ENCODE measurements at regions not wholly inside any gene's neighbourhood (a gene's known extent, or its start where the extent isn't known, plus 50 kb on each side); places are given as distances from the start of the nearest gene placed in this dataset.
"Not testable (repeated sequence)": the region's sequence is repeated elsewhere in the genome, so short reads cannot be mapped to it uniquely, and the experiment has no call there.

- DNase-seq = no peak
Observed at GRCh38 chr7:33779216-33779615, 126.1 kb upstream of the BMPER start.

DNA sequence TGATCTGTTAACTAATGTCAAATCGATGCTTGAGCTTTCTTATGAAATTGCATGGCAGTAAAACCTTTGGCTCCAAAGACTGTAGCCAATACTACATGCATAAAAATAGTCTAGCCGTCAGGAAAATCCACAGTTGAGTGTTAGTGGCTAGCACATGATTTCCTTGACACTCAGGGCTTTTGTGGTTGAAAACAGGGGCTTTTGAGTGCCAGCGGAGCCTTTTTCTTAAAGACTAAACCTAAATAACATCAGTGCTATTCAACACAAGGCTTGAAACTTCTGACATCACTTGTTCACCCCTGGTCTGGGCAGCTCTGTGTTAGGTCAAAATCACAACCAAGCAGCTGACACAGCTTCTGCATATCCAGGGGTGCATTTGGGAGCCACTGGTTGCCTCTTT lies 124.2 kb upstream of the BMPER start:
- no peak for DNase-seq

DNA sequence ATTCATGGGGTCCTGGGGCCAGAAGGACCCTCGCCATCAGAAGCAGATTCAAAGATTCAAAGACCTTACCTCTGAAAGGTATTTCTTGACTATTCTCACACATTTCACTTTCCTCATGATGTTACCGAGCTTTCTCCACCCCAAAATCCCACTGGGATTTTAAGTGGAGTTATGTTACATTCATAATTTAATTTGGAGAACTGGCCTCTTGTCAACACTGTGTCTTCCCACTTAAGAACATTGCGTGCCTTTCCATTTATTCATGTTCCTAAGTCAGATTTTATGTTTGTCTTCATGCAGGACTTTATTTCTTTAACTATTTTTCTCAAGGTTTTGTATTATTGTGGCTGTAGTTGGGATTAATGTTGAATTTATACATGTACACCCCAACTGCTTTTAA lies 123.5 kb upstream of the BMPER start:
- no peak for DNase-seq

- DNase-seq = no peak
Observed at GRCh38 chr7:33784000-33784399, 121.3 kb upstream of the BMPER start.

GRCh38 chr7:33788531-33788930 lies 116.8 kb upstream of the BMPER start:
- DNase-seq = peak in 6 of 56 donors; percentile 3 to 54 (median 24)

- DNase-seq = no peak
Observed at GRCh38 chr7:33789871-33790630, 115.3 kb upstream of the BMPER start.

DNA sequence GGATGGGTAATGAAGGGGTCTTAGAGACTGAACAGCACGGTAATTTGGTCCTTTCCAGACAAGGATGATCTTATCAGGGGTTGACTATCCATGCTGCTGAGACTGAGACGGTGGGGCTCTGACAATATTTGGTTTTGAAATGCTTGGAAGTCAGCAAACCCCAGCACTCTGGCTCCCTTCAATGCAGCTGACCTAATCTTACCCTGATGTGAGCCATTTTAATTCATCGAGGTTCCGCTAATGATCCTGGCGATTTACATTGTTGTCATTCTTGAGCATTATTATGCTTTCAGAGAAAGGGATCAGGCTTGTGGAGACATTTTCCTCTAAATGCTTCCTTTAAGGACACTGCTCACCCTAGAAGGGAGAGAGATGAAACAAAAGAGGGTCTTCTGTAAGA lies 114.6 kb upstream of the BMPER start:
- DNase-seq = no peak

GRCh38 chr7:33792041-33792440 lies 113.3 kb upstream of the BMPER start:
- no peak for DNase-seq

DNA sequence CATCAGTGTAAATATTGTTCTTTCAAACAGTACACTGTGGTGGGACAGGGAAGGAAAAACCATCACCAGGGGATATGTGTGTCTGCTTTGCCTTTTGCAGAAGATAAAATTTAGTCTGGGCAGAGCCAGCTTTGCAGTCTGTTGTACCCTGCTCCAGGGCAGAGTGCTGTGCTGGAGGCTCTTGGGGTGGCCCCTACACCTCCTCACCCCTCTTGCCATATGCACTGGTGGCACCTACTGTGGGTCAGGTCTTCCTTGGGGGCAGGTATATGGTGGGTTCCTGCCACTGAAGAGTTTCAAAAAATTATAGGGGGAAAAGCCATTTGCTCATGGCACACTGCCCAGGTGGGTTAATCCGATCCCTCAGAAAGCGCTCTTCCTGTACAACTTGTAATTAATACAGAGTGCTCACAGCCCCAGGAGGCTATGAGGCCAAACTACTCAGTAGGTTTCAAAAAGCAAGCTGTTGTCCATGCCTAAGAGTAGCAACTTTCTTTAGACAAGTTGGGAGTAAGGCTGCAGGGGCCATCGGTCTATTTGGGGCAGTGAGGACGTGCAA lies 112.7 kb upstream of the BMPER start:
- DNase-seq = no peak

DNA sequence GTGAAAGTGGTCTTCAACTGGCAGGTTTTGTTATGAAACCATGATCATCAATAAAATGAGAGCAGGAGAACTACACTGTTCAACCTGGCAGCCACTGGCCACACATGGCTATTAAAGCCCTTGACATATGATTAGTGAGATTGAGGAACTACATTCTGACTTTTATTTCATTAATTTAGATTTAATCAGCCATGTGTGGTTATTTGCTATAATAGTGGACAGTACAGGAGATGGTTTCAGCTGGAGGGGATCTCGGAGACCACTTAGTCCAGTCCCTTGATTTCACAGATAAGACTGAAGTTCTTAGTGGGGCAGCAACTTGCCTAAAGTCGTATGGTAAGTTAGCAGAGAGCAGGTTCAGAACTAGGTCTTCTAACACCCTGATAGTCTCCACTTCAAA lies 111.7 kb upstream of the BMPER start:
- no peak for DNase-seq

GRCh38 chr7:33794419-33794818 lies 110.9 kb upstream of the BMPER start:
- no peak for DNase-seq

- DNase-seq = no peak
Observed at GRCh38 chr7:33794959-33795358, 110.4 kb upstream of the BMPER start.

DNA sequence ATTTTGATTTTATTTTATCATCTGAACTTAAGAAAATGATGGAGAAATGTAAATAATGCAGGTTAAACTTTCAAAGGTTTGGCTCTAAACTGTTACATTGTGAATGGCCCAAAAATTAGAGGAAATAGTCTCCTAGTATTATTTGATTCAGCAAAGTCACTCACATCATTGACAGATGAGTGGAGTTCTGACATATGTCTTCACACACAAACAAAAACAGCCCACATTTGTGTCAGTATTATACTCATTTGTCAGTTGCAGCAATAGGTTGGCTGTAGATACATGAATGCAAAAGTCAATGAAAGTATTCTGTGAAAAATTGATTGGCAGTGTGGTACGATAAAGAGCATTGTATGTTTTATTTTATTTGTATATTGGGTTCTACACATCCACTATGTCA lies 108.8 kb upstream of the BMPER start:
- DNase-seq = no peak

- not testable (repeated sequence) for DNase-seq
Observed at GRCh38 chr7:33797512-33797911, 107.8 kb upstream of the BMPER start.

DNA sequence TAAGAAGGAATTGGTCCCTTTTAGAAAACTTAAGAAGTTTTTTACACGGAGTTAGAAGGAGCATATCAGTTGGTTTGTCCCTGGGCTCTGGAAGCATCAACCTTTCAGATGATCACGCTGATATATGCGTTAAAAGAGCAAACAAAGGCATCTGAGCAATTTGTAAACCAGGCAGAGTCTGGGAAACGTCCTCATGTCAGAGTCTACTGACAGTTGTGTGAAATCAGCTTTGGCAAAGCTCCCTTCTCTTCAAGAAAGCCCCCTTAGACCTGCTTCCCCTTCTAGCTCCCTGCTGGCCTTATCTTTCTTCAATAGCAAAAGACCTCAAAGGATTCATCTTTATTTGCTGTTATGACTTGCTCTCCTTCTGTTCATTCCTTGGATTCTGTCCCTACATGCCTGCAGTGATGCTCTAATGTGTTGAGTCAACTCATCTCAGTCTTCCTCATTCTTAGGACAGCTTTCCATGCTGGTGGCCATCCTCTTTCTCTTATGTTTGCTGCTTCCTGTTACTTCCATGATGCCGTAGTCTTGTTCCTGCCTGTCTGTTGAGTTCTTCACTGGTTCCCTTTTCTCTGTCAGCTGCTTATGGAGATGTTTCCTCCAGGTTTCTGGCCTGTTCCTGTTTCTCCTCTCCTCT lies 106.5 kb upstream of the BMPER start:
- DNase-seq = no peak

- DNase-seq = no peak
Observed at GRCh38 chr7:33799766-33800165, 105.6 kb upstream of the BMPER start.

DNA sequence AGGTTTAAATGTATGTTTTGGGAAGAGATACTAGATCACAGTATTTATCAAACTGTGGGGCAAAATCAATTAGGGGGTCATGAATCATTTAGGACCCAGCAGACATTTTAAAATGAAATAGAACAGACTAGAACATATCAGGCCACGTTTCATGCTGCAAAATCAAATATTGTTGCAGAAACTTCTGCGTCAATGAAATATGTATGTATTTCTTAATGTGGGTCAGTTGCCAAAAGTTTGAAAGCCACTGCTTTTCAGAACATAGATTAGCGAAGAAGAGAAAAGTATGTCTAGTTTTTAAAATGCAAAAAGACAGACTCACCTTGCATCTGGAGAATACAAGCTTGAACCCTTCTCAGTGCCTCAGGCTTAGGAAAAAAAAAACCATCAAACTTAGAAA lies 102.7 kb upstream of the BMPER start:
- DNase-seq = no peak

GRCh38 chr7:33804140-33804660 lies 101.1 kb upstream of the BMPER start:
- no peak for DNase-seq

GRCh38 chr7:33805630-33806233 lies 99.6 kb upstream of the BMPER start:
- no peak for DNase-seq

DNA sequence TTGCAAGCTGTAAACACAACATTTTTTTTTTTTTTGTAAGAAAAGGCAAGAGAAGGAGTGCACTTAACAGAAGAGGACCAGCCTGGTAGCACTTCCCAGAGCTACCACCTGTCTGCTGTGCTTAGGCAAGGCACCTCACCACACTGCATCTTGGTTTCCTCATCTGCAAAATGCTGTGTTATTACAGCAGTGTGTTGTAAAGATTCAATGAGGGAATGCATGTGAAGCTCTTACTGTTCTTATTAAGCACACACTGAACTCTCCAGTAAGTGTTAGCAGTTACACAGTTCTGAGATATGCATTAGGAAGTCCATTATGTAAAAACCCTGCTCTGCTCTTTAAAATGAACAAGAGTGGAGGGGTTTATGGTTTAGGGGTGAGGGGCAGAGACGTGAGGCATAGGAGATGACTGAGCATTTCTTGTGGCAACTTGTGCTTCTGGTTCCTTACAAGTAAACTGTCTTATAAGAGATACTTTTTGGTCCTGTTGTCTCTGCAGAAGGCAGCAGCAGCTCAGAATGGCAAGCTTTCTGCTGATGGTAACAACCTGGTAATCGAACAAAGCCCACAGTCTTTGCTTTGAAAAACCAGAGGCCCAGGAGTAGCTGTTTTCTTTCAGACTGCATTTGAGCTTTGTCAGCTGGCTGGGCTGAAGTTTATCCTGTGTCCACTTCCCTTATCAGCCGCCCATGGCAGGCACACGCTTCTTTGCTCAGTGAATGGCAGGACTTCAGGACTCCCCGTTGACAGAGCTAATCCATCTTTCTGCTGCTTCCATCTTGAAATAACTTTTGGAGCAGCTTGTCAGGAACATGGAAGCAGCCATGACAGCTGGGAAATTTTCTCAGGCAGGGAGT lies 98.8 kb upstream of the BMPER start:
- no peak for DNase-seq

GRCh38 chr7:33807155-33807530 lies 98.2 kb upstream of the BMPER start:
- no peak for DNase-seq
